ENCODE measurements at regions not wholly inside any gene's neighbourhood (a gene's known extent, or its start where the extent isn't known, plus 50 kb on each side); places are given as distances from the start of the nearest gene placed in this dataset.
"Not testable (repeated sequence)": the region's sequence is repeated elsewhere in the genome, so short reads cannot be mapped to it uniquely, and the experiment has no call there.

- not testable (repeated sequence) for DNase-seq
These were observed 269.9 kb downstream of the ZNF37A start for GRCh38 chr10:38364073-38364472.

- peak; percentile 30 to 54 (median 46) for DNase-seq
These were observed 271.8 kb downstream of the ZNF37A start for GRCh38 chr10:38365917-38366316.

GRCh38 chr10:38383800-38384199 lies 289.7 kb downstream of the ZNF37A start:
- not testable (repeated sequence) for DNase-seq

- not testable (repeated sequence) for DNase-seq
These were observed 292.7 kb downstream of the ZNF37A start for GRCh38 chr10:38386869-38387268.

- DNase-seq, result peak; percentile 14 to 24 (median 18)
These were observed 296.6 kb downstream of the ZNF37A start for GRCh38 chr10:38390725-38391124.

- DNase-seq, result not testable (repeated sequence)
These were observed 301.3 kb downstream of the ZNF37A start for GRCh38 chr10:38395465-38395864.

GRCh38 chr10:38396178-38396954 lies 302.2 kb downstream of the ZNF37A start:
- peak in 2 of 4 experiments; percentile 36 to 41 for DNase-seq

GRCh38 chr10:38401565-38401964 lies 307.4 kb downstream of the ZNF37A start:
- not testable (repeated sequence) for DNase-seq

- peak; percentile 92 to 98 (median 96) for DNase-seq
These were observed 308.6 kb downstream of the ZNF37A start for GRCh38 chr10:38402442-38403346.

- DNase-seq, result peak in 2 of 4 experiments; percentile 14 to 19
These were observed 309.4 kb downstream of the ZNF37A start for GRCh38 chr10:38403347-38404117.

GRCh38 chr10:38423634-38424033 lies 329.5 kb downstream of the ZNF37A start:
- not testable (repeated sequence) for DNase-seq

GRCh38 chr10:38430242-38430641 lies 336.1 kb downstream of the ZNF37A start:
- not testable (repeated sequence) for DNase-seq

- DNase-seq, result peak in 1 of 4 experiments; percentile 1
These were observed 343.2 kb downstream of the ZNF37A start for GRCh38 chr10:38437359-38437758.

- not testable (repeated sequence) for DNase-seq
These were observed 354.6 kb downstream of the ZNF37A start for GRCh38 chr10:38448614-38449355.

- DNase-seq, result not testable (repeated sequence)
These were observed 355.5 kb downstream of the ZNF37A start for GRCh38 chr10:38449618-38450017.

- DNase-seq, result not testable (repeated sequence)
These were observed 356.4 kb downstream of the ZNF37A start for GRCh38 chr10:38450372-38451057.

- not testable (repeated sequence) for DNase-seq
These were observed 357.3 kb downstream of the ZNF37A start for GRCh38 chr10:38451306-38451967.
